T47D (cell line): ENCODE measurements at regions not wholly inside any gene's neighbourhood (a gene's known extent, or its start where the extent isn't known, plus 50 kb on each side); places are given as distances from the start of the nearest gene placed in this dataset.

Source experiments
- DNase-seq, 2 experiments: peaks; one replicate each; pipeline versions ENCODE4 v3.0.0 to v3.0.0-alpha.2; 2011 to 2012; ENCODE audit warnings: low read depth in 1 of 2, low spot score in 1 of 2
- JUND ChIP-seq: IDR thresholded peaks from 2 replicates; pipeline ENCODE4 v1.6.1; 2012; ENCODE audit warnings: low read depth
- in situ Hi-C: cut with HindIII; loops from 2 replicates; pipeline ENCODE4 v1.10.0; 2016; ENCODE audit warnings: low sequenced_read_pairs, low pct_unique_long_range_greater_than_20kb

DNA sequence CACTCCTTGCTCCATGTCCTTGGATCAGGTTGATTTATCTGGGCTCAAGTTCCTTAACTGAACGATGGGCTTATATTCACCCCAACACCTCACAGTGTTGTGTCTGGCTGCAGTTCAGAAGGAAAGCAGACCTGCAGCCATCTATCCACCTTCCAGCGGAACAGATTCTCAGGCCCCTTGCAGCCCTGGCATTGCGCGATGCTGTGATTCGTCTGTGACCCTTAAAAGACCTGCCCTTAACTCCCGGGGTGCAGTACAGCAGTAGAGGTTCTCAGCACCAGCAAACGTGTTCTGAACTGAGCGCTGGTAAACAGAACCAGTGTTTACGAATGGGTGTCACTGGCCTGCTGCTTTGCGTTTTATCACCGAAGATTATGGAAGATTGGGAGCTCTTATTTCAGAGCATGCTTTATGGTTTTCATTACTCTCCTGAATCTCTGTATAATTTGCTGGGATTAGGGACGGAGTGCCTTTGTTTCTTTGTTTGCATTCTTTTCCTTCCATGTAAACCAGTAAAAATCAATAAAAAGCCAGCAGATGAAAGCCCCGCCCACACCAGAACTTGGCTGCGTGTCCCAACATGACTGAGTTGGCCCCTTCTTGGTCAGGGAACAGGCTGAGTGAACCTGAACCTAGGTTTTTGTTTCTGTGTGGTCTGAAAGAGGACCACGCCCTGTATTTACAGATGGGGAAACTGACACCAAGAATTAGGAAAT lies 286.7 kb upstream of the CRY1 start:
- DNase-seq: peak; percentile 21 to 26
- TF ChIP-seq JUND: no peak
- in situ Hi-C loops: no loop called here

DNA sequence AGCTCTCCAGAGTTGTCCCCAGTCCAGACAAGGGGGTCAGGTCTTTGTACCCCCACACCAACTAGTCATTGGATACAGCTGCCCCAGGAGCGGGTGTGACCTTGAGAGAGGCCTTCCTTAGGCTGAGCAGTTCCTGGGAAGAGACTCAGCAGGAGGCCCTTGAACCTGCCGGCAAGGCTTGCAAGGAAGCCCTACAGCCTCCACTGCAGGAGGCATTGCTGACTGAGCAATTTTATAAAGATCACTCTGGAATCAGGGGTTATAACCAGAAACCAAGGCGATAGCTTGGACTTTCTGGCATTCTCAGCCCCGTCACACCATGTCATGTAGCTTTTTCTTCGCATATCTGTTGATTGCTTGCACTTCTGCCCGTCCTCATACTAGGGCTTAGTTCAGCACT lies 291.3 kb upstream of the CRY1 start:
- no peak for TF ChIP-seq JUND
- no peak for DNase-seq
- in situ Hi-C loops: no loop called here

DNA sequence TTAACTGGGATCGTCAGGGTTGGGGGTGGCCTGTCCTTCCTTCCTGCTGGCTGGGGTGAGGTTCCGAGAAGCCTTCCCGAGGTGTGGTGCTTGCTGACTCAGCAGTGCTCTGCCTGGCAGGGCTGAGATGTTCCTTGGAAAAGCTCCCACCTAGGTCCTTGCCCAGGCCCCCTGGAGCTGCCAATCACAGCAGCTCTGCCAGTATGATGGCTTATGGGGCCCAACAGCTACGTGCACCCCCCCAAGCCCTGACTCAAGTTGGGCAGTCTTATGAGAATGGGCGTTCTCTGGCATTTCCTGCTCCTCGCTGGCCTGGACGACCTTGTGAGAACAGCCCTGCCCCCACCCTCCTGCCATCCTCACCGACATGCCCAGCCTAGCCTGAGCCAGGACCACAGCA lies 292.2 kb upstream of the CRY1 start:
- no peak for DNase-seq
- no peak for TF ChIP-seq JUND
- in situ Hi-C loops: no loop called here

GRCh38 chr12:107386569-107386968 lies 293.2 kb upstream of the CRY1 start:
- in situ Hi-C loops: no loop called here
- no peak for TF ChIP-seq JUND
- no peak for DNase-seq

GRCh38 chr12:107388263-107388662 lies 294.9 kb upstream of the CRY1 start:
- in situ Hi-C loops: no loop called here
- no peak for DNase-seq
- no peak for TF ChIP-seq JUND

DNA sequence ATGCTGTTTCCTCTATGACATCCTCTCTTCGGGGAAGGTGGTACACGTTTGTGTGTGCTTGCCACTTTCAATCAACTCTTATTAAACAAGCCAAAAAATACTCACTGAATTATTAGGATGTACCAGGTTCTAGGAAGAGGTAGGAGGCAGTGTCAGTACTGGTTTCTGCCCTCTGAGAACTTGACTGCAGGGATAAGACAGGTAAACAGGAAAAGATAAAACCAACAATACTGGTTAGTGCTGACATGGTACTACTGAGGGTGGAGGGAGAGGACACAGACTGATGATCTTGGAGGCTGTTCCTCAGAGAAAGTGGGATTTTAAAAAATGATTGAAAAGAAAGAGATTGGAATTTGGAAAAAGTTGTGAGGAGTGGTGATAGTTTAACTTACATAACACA lies 295.2 kb upstream of the PWP1 start:
- TF ChIP-seq JUND: no peak
- no peak for DNase-seq

DNA sequence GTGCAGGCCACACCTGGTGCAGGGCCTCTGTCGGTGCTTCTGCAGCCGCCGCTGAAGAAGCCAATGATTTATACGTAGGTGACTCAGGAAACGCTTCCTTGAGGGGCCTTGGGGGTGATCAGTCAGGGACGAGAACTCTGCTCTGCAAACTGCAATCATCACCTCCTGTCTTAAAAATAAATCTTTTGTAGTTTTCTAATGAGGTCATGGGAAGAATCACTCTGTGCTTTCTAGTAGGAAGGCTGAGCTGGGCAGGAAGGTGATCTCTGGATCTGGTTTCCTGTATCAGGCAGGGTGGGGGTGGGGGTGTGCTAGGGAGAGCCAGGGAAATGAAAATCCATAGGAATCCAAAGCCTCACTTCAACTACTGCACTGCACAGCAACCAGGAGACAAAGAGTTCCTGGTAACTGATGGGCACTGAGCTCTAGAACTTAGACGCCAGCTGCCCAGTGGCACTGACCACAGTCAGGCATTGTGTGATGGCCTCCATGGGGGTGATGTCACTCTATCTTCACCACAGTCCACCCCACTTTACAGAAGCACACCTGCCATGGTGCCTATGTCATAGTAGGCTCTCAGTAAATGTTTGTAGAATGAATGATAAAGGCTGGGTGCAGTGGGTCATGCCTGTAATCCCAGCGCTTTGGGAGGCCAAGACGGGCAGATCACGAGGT lies 292.4 kb upstream of the PWP1 start:
- no peak for TF ChIP-seq JUND
- DNase-seq: no peak
- in situ Hi-C loops: no loop called here

More for the DNA sequence above, 295.2 kb upstream of the PWP1 start:
- in situ Hi-C loops: no loop called here

- in situ Hi-C loops: no loop called here
- DNase-seq: no peak
- no peak for TF ChIP-seq JUND
Measured at GRCh38 chr12:107394693-107395092, 290.9 kb upstream of the PWP1 start.

GRCh38 chr12:107395817-107396216 lies 289.8 kb upstream of the PWP1 start:
- DNase-seq: no peak
- in situ Hi-C loops: no loop called here
- TF ChIP-seq JUND: no peak

GRCh38 chr12:107396991-107397390 lies 288.6 kb upstream of the PWP1 start:
- no peak for DNase-seq
- in situ Hi-C loops: no loop called here
- no peak for TF ChIP-seq JUND

- no peak for DNase-seq
- in situ Hi-C loops: no loop called here
- no peak for TF ChIP-seq JUND
Measured at GRCh38 chr12:107397890-107398500, 287.6 kb upstream of the PWP1 start.

- TF ChIP-seq JUND: no peak
- in situ Hi-C loops: no loop called here
Measured at GRCh38 chr12:107399046-107399445, 286.6 kb upstream of the PWP1 start.

More at GRCh38 chr12:107399046-107399445, 286.6 kb upstream of the PWP1 start:
- no peak for DNase-seq
